Suprapubic skin (tissue), 4 donors: ENCODE measurements at regions not wholly inside any gene's neighbourhood (a gene's known extent, or its start where the extent isn't known, plus 50 kb on each side); places are given as distances from the start of the nearest gene placed in this dataset.
"Not testable (repeated sequence)": the region's sequence is repeated elsewhere in the genome, so short reads cannot be mapped to it uniquely, and the experiment has no call there.

Experiments
- DNase-seq, 2 donors: peaks; one replicate each; pipeline ENCODE4 v3.0.0-alpha.2; 2019; ENCODE audit warnings: low spot score in 2 of 2
- H3K27ac ChIP-seq: fragments of 200-600 bp; sonication (generic); one replicate; pipeline ENCODE4 v1.5.1; 2019
- H3K27me3 ChIP-seq: fragments of 200-600 bp; sonication (generic); one replicate; pipeline ENCODE4 v1.5.1; 2019
- H3K36me3 ChIP-seq: fragments of 200-600 bp; sonication (generic); one replicate; pipeline ENCODE4 v1.5.1; 2019
- H3K4me1 ChIP-seq: fragments of 200-600 bp; sonication (generic); one replicate; pipeline ENCODE4 v1.5.1; 2019
- H3K4me3 ChIP-seq: fragments of 200-600 bp; sonication (generic); one replicate; pipeline ENCODE4 v1.5.1; 2019; ENCODE audit warnings: mild to moderate bottlenecking
- H3K9me3 ChIP-seq: fragments of 200-600 bp; sonication (generic); one replicate; pipeline ENCODE4 v1.5.1; 2019
- EP300 ChIP-seq: sonication (generic); formaldehyde crosslinking; IDR thresholded peaks from one replicate; pipeline ENCODE4 v1.6.1; 2017; ENCODE audit warnings: antibody characterized with exemption
- POLR2A ChIP-seq, 2 donors: fragments of 450-650 bp; IDR thresholded peaks; one replicate each; pipeline ENCODE4 v1.6.1; 2017; ENCODE audit warnings: antibody characterized with exemption in 2 of 2, mild to moderate bottlenecking in 2 of 2, moderate library complexity in 2 of 2
- POLR2AphosphoS5 ChIP-seq, 3 donors: sonication (generic); formaldehyde crosslinking; IDR thresholded peaks; one replicate each; pipeline ENCODE4 v1.6.1; 2017; ENCODE audit warnings: antibody characterized with exemption in 3 of 3
- WGBS: methylation state at CpG from one replicate; pipeline ENCODE4 v1.1.5; 2018; 5-methylcytosine and 5-hydroxymethylcytosine counted together
- TF ChIP-seq, protein P1 (sequence below), 2 donors: fragments of 200-600 bp in 1 of 2; fragments of 450-650 bp in 1 of 2; sonication (generic) in 1 of 2; IDR thresholded peaks; one replicate each; pipeline ENCODE4 v1.5.1; 2016 to 2019; ENCODE audit warnings: antibody characterized with exemption in 2 of 2, mild to moderate bottlenecking in 1 of 2, moderate library complexity in 1 of 2

DNA sequence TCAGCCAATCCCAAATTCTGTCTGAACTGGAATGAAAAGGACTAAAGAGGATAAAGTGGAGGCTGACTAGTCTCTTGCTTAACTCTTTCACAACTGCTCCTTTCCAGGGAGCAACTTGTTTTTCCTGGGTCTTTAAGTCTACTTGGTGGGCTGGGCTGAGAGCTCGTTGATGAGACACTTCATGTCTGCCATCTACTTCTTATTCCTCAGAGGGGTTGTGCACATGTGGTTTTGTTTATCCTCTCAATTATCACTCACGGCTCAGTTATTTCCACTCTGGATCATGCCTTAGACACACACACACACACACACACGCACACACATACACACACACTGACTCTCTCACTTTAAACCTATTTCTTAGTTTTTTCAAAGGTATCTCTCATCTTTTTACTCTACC lies 298.6 kb upstream of the MTPN start:
- 51% methylated on average over 3 of the region's 3 CpGs for WGBS
- Histone ChIP-seq H3K27me3 (no peaks in the 10 kb centered on the region), H3K36me3 (no peaks in the 10 kb centered on the region), H3K4me3 (no peak overlapping the region), H3K4me1 (no peaks in the 10 kb centered on the region), H3K27ac (no peak overlapping the region), H3K9me3 (no peaks in the 10 kb centered on the region)
- no peak for TF ChIP-seq POLR2AphosphoS5 (IDR thresholded peaks at IDR 0.05)
- no peak for TF ChIP-seq EP300
- TF ChIP-seq, protein P1, sequence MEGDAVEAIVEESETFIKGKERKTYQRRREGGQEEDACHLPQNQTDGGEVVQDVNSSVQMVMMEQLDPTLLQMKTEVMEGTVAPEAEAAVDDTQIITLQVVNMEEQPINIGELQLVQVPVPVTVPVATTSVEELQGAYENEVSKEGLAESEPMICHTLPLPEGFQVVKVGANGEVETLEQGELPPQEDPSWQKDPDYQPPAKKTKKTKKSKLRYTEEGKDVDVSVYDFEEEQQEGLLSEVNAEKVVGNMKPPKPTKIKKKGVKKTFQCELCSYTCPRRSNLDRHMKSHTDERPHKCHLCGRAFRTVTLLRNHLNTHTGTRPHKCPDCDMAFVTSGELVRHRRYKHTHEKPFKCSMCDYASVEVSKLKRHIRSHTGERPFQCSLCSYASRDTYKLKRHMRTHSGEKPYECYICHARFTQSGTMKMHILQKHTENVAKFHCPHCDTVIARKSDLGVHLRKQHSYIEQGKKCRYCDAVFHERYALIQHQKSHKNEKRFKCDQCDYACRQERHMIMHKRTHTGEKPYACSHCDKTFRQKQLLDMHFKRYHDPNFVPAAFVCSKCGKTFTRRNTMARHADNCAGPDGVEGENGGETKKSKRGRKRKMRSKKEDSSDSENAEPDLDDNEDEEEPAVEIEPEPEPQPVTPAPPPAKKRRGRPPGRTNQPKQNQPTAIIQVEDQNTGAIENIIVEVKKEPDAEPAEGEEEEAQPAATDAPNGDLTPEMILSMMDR (IDR thresholded peaks at IDR 0.05), result no peak
- no peak for TF ChIP-seq POLR2A (IDR thresholded peaks at IDR 0.05)
- no peak for DNase-seq

DNA sequence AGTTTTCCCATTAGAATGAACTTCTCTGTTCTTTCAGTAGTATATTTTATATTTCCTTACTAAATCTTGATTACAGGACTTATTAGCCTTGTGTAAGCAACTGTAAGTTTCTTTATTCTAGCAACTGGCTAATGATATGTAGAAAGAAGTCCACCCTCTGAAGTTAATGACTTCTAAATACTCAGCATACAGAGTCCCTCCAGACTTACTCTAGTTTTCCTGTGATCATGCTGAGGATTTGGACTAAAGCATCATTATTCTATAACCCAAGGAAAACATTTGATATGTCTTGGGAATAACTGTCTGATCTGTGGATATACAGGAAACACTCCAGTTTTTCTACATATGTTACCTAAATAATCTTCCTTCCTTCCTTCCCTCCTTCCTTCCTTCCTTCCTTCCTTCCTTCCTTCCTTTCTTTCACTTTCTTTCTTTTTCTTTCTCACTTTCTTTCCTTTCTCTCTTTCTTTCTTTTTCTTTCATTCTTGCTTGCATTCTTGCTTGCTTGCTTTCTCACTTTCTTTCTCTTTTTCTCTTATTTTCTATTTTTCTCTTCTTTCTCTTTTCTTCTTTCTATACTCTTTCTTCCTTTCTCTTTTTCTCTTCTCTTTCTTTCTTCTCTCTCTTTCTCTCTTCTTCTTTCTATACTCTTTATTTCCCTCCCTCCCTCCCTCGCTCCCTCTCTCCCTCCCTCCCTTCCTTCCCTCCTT lies 297.6 kb upstream of the MTPN start:
- Histone ChIP-seq H3K27ac (no peak overlapping the region), H3K36me3 (no peaks in the 10 kb centered on the region), H3K27me3 (no peaks in the 10 kb centered on the region), H3K9me3 (no peaks in the 10 kb centered on the region), H3K4me3 (no peak overlapping the region), H3K4me1 (no peaks in the 10 kb centered on the region)
- WGBS, result 95% methylated on average over 1 of the region's 1 CpG
- DNase-seq, result no peak
- TF ChIP-seq EP300 (no peak), POLR2AphosphoS5 (IDR thresholded peaks at IDR 0.05) (no peak), POLR2A (IDR thresholded peaks at IDR 0.05) (no peak)
- TF ChIP-seq, protein P1 (IDR thresholded peaks at IDR 0.05), result no peak

DNA sequence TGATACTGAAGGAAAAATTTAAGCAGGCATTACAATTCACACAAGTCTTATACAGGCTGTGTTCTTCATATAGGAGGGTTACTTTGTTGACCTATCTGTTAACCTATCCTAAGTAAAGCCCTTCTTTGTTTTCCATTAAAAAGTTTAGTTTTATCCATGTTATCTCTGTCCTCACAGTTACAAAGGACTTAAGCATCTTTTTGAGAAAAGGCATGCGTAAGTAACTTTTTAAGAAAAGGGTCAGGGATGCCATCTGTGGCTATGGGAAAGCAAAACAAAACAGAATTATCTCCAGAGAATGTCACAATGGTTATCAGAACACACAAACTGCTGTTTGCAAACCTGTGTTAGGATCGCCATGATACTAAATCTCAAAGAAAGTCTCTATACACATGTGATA lies 295.8 kb upstream of the MTPN start:
- Histone ChIP-seq H3K4me1 (no peaks in the 10 kb centered on the region), H3K36me3 (no peaks in the 10 kb centered on the region), H3K9me3 (peaks cover 2% of the 10 kb centered on the region), H3K4me3 (no peak overlapping the region), H3K27ac (no peak overlapping the region), H3K27me3 (no peaks in the 10 kb centered on the region)
- no peak for TF ChIP-seq POLR2A (IDR thresholded peaks at IDR 0.05)
- TF ChIP-seq POLR2AphosphoS5 (IDR thresholded peaks at IDR 0.05), result no peak
- no peak for TF ChIP-seq EP300
- 90% methylated on average over 2 of the region's 2 CpGs for WGBS
- no peak for DNase-seq

DNA sequence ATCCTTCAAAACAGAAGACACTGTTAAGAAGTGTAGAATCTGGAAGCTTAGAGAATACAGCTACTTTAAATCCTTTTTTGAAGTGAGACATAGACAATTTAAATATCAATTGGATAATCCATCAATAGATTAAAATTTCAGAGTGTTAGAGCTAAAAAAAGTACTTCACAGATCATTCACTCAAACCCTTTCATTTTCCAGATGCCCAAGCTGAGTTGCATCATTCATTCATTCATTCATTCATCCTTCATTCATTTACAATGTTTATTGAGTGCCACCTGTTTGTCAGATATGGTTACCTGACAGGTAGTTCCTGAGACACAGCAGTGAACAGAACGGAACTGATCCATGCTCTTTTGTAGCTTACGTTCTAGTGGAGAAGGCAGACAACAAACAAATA lies 290.7 kb upstream of the MTPN start:
- Histone ChIP-seq H3K27ac (no peak overlapping the region), H3K36me3 (no peaks in the 10 kb centered on the region), H3K4me3 (no peak overlapping the region), H3K4me1 (no peaks in the 10 kb centered on the region), H3K9me3 (peaks cover 22% of the 10 kb centered on the region), H3K27me3 (no peaks in the 10 kb centered on the region)
- 98% methylated on average over 2 of the region's 2 CpGs for WGBS
- no peak for DNase-seq
- TF ChIP-seq POLR2A (IDR thresholded peaks at IDR 0.05), result no peak
- TF ChIP-seq, protein P1 (IDR thresholded peaks at IDR 0.05), result no peak
- TF ChIP-seq EP300, result no peak
- no peak for TF ChIP-seq POLR2AphosphoS5 (IDR thresholded peaks at IDR 0.05)

DNA sequence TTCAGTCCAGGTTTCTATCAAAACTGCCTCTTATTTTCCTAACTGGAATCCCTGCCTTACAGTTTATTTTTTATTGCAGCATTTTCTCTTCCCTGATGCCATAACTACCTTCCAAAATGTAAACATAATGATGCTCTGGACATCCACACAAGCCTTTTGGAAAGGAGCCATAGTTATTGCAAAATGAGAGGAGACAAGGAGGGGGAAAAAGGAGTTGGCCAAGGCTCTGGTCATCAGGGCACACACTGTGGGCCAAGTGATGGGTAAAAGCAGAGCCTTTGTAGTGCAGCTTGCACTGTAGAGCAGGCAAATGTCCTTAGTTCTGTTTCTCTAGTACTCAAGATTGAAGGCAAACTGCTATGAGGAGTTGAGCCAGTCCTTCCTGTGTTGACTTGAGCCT lies 289.3 kb upstream of the MTPN start:
- no peak overlapping the region for H3K27ac ChIP-seq
- H3K4me3 ChIP-seq, result no peak overlapping the region
- H3K9me3 ChIP-seq, result peaks cover 24% of the 10 kb centered on the region
- no peaks in the 10 kb centered on the region for H3K36me3 ChIP-seq
- TF ChIP-seq EP300 (no peak), POLR2AphosphoS5 (IDR thresholded peaks at IDR 0.05) (no peak), POLR2A (IDR thresholded peaks at IDR 0.05) (no peak)
- TF ChIP-seq, protein P1 (IDR thresholded peaks at IDR 0.05), result no peak
- DNase-seq, result no peak
- H3K4me1 ChIP-seq, result no peaks in the 10 kb centered on the region
- H3K27me3 ChIP-seq, result no peaks in the 10 kb centered on the region

DNA sequence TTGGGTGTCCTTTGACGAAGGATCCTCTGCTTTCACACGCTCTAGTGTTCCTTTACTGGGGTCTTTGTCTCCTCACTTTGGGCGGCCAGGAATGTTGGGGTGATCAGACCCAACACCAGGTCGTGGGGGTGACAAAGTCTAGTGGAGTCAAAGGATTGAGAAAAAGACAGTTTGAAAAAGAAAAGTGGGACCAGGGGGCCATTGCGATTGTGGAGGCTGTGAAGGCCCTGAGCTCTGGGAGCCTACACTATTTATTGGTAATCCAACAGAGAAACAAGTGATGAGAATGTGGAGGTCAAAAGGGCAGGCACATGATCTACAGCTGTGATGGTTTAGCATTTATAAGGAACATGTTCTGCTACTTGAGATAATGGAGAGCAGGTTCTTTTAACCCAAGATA lies 287.1 kb upstream of the MTPN start:
- WGBS, result 64% methylated on average over 5 of the region's 5 CpGs
- H3K9me3 ChIP-seq, result peaks cover 30% of the 10 kb centered on the region
- not testable (repeated sequence) for H3K27me3 ChIP-seq

DNA sequence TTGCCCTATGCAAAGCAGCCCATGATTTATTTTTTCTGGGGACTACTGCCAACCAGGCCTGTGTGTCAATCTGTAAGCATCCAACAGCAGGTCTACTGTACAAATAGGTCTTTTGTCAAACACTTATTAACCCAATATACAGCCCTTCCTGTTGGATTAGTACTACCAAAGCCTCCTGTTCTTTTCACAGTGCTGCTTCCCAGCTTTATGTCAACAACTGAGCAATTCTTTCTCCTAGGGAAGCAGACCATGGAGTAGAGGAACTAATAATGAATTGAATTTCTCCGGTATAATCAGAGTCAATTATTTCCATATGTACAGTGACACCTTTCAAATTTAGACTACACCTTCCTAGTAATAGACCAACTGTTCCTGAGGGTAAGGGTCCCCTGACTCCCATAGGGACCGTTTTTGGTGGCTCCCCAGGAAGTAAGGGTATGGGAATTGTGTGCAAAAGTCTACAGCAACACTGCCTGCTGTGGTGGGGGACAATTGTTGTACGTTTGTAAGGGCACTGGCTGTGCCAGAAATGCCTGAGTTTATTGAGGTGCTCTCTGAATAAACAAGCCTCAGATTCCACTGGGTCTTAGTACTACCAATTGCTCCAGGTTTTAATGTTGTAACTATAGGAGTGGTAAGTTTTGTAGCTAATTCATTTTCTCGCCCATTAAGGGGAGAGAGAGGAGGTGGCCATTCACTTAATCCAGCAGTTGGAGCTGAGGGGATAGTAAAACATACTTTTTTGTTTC lies 286.1 kb upstream of the MTPN start:
- not testable (repeated sequence) for DNase-seq, H3K27ac ChIP-seq, H3K4me1 ChIP-seq, H3K36me3 ChIP-seq, H3K27me3 ChIP-seq, H3K4me3 ChIP-seq
- peaks cover 30% of the 10 kb centered on the region for H3K9me3 ChIP-seq
- WGBS, result 74% methylated on average over 4 of the region's 4 CpGs

More for the DNA sequence above, 287.1 kb upstream of the MTPN start:
- not testable (repeated sequence) for H3K4me1 ChIP-seq, DNase-seq, H3K4me3 ChIP-seq, H3K36me3 ChIP-seq, H3K27ac ChIP-seq

DNA sequence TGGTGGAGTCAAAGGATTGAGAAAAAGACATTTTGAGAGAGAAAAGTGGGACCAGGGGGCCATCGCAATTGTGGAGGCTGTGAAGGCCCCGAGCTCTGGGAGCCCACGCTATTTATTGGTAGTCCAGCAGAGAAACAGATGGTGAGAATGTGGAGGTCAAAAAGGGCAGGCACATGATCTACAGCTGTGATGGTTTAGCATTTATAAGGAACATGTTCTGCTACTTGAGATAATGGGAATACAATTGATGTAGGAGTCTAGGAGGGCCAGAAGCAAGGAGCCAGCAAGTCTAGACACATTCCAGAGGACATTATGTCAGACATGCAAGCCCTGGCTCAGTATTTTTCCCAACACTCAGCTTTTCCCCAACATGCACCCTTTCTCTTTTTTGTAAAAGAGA lies 283.4 kb upstream of the MTPN start:
- peaks cover 21% of the 10 kb centered on the region for H3K9me3 ChIP-seq
- H3K27ac ChIP-seq, H3K27me3 ChIP-seq, H3K4me1 ChIP-seq, DNase-seq, H3K36me3 ChIP-seq, H3K4me3 ChIP-seq: not testable (repeated sequence)
- 92% methylated on average over 3 of the region's 3 CpGs for WGBS
